A549 (cell line): ENCODE measurements at regions not wholly inside any gene's neighbourhood (a gene's known extent, or its start where the extent isn't known, plus 50 kb on each side); places are given as distances from the start of the nearest gene placed in this dataset.

Experiments used
- CEBPB ChIP-seq, 2 experiments: fragments of >200 bp in 1 of 2; sonication (Bioruptor Twin) in 1 of 2; formaldehyde crosslinking in 1 of 2; IDR thresholded peaks; 2 replicates each; pipeline ENCODE4 v1.6.1; 2012 to 2016
- CHD2 ChIP-seq: fragments of 150-350 bp; IDR thresholded peaks from 2 replicates; pipeline ENCODE4 v1.6.1; 2014; ENCODE audit warnings: low read length; ENCODE audit not compliant: partially characterized antibody
- CTCF ChIP-seq: fragments of >200 bp; sonication (Bioruptor Twin); formaldehyde crosslinking; IDR thresholded peaks from 3 replicates; pipeline ENCODE4 v1.5.1; 2016
- EHMT2 ChIP-seq: fragments of 200-600 bp; sonication (generic); IDR thresholded peaks from 2 replicates; pipeline ENCODE4 v1.6.1; 2016; ENCODE audit warnings: antibody characterized with exemption, low read depth, mild to moderate bottlenecking, moderate library complexity
- EP300 ChIP-seq, 2 experiments: fragments of >200 bp; sonication (Bioruptor Twin); formaldehyde crosslinking; IDR thresholded peaks; 2 replicates in 1 of 2; 3 replicates in 1 of 2; pipeline ENCODE4 v1.6.1; 2016 to 2017
- FOSL2 ChIP-seq, 2 experiments: fragments of 450-650 bp in 1 of 2; fragments of >200 bp in 1 of 2; sonication (Bioruptor Twin) in 1 of 2; formaldehyde crosslinking; IDR thresholded peaks; 2 replicates each; pipeline versions ENCODE4 v1.5.0 to v1.6.1; 2016 to 2020; ENCODE audit warnings: mild to moderate bottlenecking in 1 of 2, moderate library complexity in 1 of 2
- GATA3 ChIP-seq: IDR thresholded peaks from 2 replicates; pipeline ENCODE4 v1.6.1; 2012; ENCODE audit warnings: borderline replicate concordance
- JUNB ChIP-seq: fragments of >200 bp; sonication (Bioruptor Twin); formaldehyde crosslinking; IDR thresholded peaks from 2 replicates; pipeline ENCODE4 v1.6.1; 2016
- MAFK ChIP-seq: fragments of 450-650 bp; IDR thresholded peaks from 2 replicates; pipeline ENCODE4 v1.6.1; 2014; ENCODE audit not compliant: partially characterized antibody
- POLR2A ChIP-seq: IDR thresholded peaks from 2 replicates; pipeline ENCODE4 v1.6.1; 2012; ENCODE audit warnings: mild to moderate bottlenecking, low read length
- SREBF2 ChIP-seq: fragments of 450-650 bp; IDR thresholded peaks from 2 replicates; pipeline ENCODE4 v1.6.1; 2014; ENCODE audit warnings: mild to moderate bottlenecking, moderate library complexity
- TP53 ChIP-seq: fragments of 250-450 bp; sonication (Bioruptor Pico); IDR thresholded peaks from 2 replicates; pipeline ENCODE4 v1.5.0; 2021; ENCODE audit warnings: mild to moderate bottlenecking, moderate library complexity
- ZNF302 ChIP-seq: fragments of 250-450 bp; sonication (Bioruptor Pico); IDR thresholded peaks from 2 replicates; pipeline ENCODE4 v1.9.0; 2021; ENCODE audit warnings: inconsistent platforms, mild to moderate bottlenecking, moderate library complexity

- TF ChIP-seq EHMT2 (no peak), TP53 (CRISPR knock-in tag) (no peak), POLR2A (no peak), ZNF302 (no peak), CEBPB (IDR thresholded peaks at IDR 0.05) (no peak), CTCF (no peak), EP300 (IDR thresholded peaks at IDR 0.05) (no peak), FOSL2 (IDR thresholded peaks at IDR 0.05) (no peak), FOSL2 (CRISPR knock-in tag; IDR thresholded peaks at IDR 0.05) (no peak), MAFK (no peak), SREBF2 (no peak), JUNB (no peak), CHD2 (no peak), GATA3 (no peak)
Measured at GRCh38 chr10:27449571-27449970, 54.5 kb upstream of the RAB18 start.
